ENCODE measurements at regions not wholly inside any gene's neighbourhood (a gene's known extent, or its start where the extent isn't known, plus 50 kb on each side); places are given as distances from the start of the nearest gene placed in this dataset.
"Not testable (repeated sequence)": the region's sequence is repeated elsewhere in the genome, so short reads cannot be mapped to it uniquely, and the experiment has no call there.

DNA sequence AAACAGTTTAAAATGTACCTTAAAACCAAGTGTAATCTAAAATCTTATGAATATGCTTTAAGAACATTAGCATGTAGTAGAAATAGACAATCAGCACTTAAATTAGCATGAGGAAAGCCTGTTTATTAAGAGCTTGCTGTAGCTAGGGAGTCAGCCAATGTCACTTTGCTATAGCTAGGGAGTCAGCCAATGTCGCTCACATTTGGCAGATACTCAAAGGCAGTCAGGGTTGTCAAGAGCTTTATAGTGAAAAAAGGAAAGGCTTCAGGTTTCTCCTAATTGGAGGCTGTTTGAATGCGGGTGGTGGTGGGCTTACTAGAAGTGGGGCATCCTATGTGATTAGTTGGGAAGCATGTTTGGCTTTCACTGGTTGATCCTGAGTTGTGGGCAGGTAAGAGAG, 226.2 kb upstream of the DGKB start:
- TF ChIP-seq, protein P1, sequence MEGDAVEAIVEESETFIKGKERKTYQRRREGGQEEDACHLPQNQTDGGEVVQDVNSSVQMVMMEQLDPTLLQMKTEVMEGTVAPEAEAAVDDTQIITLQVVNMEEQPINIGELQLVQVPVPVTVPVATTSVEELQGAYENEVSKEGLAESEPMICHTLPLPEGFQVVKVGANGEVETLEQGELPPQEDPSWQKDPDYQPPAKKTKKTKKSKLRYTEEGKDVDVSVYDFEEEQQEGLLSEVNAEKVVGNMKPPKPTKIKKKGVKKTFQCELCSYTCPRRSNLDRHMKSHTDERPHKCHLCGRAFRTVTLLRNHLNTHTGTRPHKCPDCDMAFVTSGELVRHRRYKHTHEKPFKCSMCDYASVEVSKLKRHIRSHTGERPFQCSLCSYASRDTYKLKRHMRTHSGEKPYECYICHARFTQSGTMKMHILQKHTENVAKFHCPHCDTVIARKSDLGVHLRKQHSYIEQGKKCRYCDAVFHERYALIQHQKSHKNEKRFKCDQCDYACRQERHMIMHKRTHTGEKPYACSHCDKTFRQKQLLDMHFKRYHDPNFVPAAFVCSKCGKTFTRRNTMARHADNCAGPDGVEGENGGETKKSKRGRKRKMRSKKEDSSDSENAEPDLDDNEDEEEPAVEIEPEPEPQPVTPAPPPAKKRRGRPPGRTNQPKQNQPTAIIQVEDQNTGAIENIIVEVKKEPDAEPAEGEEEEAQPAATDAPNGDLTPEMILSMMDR (IDR thresholded peaks at IDR 0.05): no peak
- H3K36me3 Mint-ChIP-seq (ENCODE audit: unreplicated experiment): no peaks in the 10 kb centered on the region
- no peaks in the 10 kb centered on the region for H3K27me3 Mint-ChIP-seq (ENCODE audit: unreplicated experiment)
- no peak overlapping the region for H3K27ac Mint-ChIP-seq (ENCODE audit: unreplicated experiment)
- no peak overlapping the region for H3K4me3 Mint-ChIP-seq (ENCODE audit: unreplicated experiment)
- no peak for DNase-seq (ENCODE audit: extremely low spot score, unreplicated experiment)
- H3K4me1 Mint-ChIP-seq (ENCODE audit: unreplicated experiment): no peaks in the 10 kb centered on the region
- no peaks in the 10 kb centered on the region for H3K9me3 Mint-ChIP-seq (ENCODE audit: unreplicated experiment)

DNA sequence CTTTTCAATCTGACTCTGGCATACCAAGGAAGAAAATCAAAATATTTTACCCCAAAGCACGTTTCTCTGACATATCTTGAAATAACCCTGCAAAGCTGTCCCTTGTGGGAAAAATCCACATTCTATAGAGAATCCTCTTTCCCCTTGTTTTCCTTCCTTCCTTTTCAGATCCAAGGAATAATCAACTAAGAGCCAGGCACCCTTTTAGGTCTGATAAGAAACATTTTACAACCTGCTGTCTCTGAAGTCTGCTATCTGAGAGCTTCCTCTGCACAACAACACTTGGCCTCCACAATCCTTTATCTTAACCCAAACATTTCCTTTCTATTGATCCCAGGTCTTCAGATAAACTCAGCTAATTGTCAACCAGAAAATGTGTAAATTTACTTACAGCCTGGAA, 224.1 kb upstream of the DGKB start:
- H3K27ac Mint-ChIP-seq (ENCODE audit: unreplicated experiment); H3K4me3 Mint-ChIP-seq (ENCODE audit: unreplicated experiment); H3K9me3 Mint-ChIP-seq (ENCODE audit: unreplicated experiment); H3K36me3 Mint-ChIP-seq (ENCODE audit: unreplicated experiment); H3K27me3 Mint-ChIP-seq (ENCODE audit: unreplicated experiment); DNase-seq (ENCODE audit: extremely low spot score, unreplicated experiment): not testable (repeated sequence)
- peaks cover 16% of the 10 kb centered on the region for H3K4me1 Mint-ChIP-seq (ENCODE audit: unreplicated experiment)

DNA sequence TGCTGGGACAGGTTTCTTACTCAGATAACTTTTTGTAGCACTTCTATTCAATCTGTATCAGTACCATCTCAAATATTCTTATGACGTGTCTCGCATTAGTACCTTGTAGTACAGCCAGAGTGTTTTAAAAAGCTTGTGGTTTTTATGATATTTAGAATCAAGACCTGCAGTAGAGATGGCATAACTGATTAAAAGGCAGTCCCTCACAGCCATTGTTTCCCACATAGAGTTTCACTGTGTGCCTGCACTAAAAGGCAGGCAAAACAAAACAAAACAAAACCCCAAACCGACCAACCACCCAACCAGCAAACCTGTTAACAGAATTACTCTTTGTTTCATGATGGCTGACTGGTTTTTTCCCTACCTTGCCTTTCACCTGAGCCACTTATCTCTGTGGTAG, 221.3 kb upstream of the DGKB start:
- H3K36me3 Mint-ChIP-seq (ENCODE audit: unreplicated experiment): no peaks in the 10 kb centered on the region

DNA sequence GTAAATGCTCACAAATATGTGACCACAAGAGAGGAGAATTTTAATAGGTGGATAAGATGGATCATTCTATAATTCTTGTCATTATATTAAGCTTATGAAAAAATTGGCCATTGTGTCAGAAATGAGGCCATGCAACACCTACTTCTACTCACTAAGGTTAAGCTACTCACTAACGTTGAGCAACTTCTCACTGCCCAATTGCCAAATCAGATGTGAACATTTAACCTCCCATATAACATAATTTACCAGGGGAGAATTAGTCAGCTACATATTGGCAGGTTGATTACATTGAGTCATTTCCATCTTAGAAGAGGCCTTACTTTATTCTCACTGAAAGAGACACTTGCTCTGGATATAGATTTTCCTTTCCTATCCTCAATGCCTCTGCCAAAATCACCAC, 211.2 kb upstream of the DGKB start:
- H3K27ac Mint-ChIP-seq (ENCODE audit: unreplicated experiment): no peak overlapping the region

More for the DNA sequence above, 221.3 kb upstream of the DGKB start:
- Mint-ChIP-seq H3K27ac (ENCODE audit: unreplicated experiment) (no peak overlapping the region), H3K4me3 (ENCODE audit: unreplicated experiment) (no peak overlapping the region), H3K9me3 (ENCODE audit: unreplicated experiment) (no peaks in the 10 kb centered on the region), H3K27me3 (ENCODE audit: unreplicated experiment) (no peaks in the 10 kb centered on the region), H3K4me1 (ENCODE audit: unreplicated experiment) (peaks cover 16% of the 10 kb centered on the region)
- no peak for DNase-seq (ENCODE audit: extremely low spot score, unreplicated experiment)
- TF ChIP-seq, protein P1 (IDR thresholded peaks at IDR 0.05): no peak

DNA sequence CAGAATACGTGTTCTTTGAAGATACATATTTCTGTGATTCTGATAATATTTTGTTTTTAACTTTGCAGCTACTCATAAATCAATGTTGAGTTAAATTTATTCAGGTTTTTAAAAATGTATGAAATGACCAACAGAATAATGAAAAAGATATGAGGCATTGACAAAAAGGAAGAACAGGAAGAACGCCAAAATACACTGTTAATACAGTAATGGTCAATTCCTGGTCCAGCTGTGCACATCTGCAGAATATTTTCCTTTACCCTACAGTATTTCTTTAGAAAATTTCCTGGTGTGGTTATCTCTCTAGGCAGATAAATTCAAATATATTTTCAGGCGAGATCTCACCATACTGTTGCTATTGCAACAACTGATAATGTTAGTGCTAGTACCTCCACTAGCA, 203.2 kb upstream of the DGKB start:
- Mint-ChIP-seq H3K36me3 (ENCODE audit: unreplicated experiment) (no peaks in the 10 kb centered on the region), H3K27ac (ENCODE audit: unreplicated experiment) (no peak overlapping the region), H3K9me3 (ENCODE audit: unreplicated experiment) (peaks cover 4% of the 10 kb centered on the region), H3K4me3 (ENCODE audit: unreplicated experiment) (no peak overlapping the region), H3K4me1 (ENCODE audit: unreplicated experiment) (no peaks in the 10 kb centered on the region), H3K27me3 (ENCODE audit: unreplicated experiment) (no peaks in the 10 kb centered on the region)
- TF ChIP-seq, protein P1 (IDR thresholded peaks at IDR 0.05): no peak
- DNase-seq (ENCODE audit: extremely low spot score, unreplicated experiment): no peak

More for the DNA sequence above, 211.2 kb upstream of the DGKB start:
- Mint-ChIP-seq H3K27me3 (ENCODE audit: unreplicated experiment) (no peaks in the 10 kb centered on the region), H3K36me3 (ENCODE audit: unreplicated experiment) (no peaks in the 10 kb centered on the region), H3K4me1 (ENCODE audit: unreplicated experiment) (no peaks in the 10 kb centered on the region), H3K9me3 (ENCODE audit: unreplicated experiment) (no peaks in the 10 kb centered on the region), H3K4me3 (ENCODE audit: unreplicated experiment) (no peak overlapping the region)
- TF ChIP-seq, protein P1 (IDR thresholded peaks at IDR 0.05): no peak
- DNase-seq (ENCODE audit: extremely low spot score, unreplicated experiment): no peak
